ENCODE measurements at regions not wholly inside any gene's neighbourhood (a gene's known extent, or its start where the extent isn't known, plus 50 kb on each side); places are given as distances from the start of the nearest gene placed in this dataset.

DNA sequence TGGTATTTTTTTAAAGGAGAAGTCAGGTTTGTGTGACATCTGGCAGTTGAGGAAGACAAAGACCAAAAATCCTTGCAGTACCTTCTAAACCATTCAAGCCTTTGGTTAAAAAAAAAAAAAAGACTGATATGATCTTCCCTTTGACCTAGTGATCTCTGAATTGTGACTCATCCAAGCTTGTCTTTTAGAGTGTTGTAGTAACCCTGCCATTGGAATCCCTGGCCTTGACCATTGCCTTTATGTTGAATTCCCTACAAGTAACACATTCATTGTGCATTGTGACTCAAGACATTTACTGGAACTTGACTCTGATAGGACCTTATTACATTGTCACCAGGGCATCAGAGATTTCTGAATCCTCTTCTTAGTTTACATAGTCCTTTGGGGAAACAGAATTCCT, 1469.0 kb downstream of the TECRL start (continued):
- TF ChIP-seq HNF4A (CRISPR knock-in tag; IDR thresholded peaks at IDR 0.05), result peak; percentile 18; the same call in 1 of the 2 replicates
- no peak for TF ChIP-seq KLF12 (CRISPR knock-in tag; IDR thresholded peaks at IDR 0.05; ENCODE audit: borderline replicate concordance)
- TF ChIP-seq TCF12 (IDR thresholded peaks at IDR 0.05), result no peak
- TF ChIP-seq TCF12 (CRISPR knock-in tag; IDR thresholded peaks at IDR 0.05), result no peak
- peak; percentile 63; the same call in 1 of the 2 replicates for TF ChIP-seq FOSL1 (CRISPR knock-in tag; IDR thresholded peaks at IDR 0.05; ENCODE audit: borderline replicate concordance)
- peak; percentile 94 for TF ChIP-seq PPARG (CRISPR knock-in tag; conservative IDR thresholded peaks at IDR 0.05)
- no peak for TF ChIP-seq ZNF615 (CRISPR knock-in tag; IDR thresholded peaks at IDR 0.05; ENCODE audit: borderline replicate concordance)
- TF ChIP-seq SOX13 (IDR thresholded peaks at IDR 0.05), result no peak
- TF ChIP-seq SOX13 (CRISPR knock-in tag; conservative IDR thresholded peaks at IDR 0.05 in 1 of 2, IDR thresholded peaks at IDR 0.05 in 1 of 2), result peak in 1 of 2 experiments; percentile 51; a peak in 1 of 4 replicates
- peak; percentile 78 for TF ChIP-seq FOSL2 (CRISPR knock-in tag; IDR thresholded peaks at IDR 0.05)

DNA sequence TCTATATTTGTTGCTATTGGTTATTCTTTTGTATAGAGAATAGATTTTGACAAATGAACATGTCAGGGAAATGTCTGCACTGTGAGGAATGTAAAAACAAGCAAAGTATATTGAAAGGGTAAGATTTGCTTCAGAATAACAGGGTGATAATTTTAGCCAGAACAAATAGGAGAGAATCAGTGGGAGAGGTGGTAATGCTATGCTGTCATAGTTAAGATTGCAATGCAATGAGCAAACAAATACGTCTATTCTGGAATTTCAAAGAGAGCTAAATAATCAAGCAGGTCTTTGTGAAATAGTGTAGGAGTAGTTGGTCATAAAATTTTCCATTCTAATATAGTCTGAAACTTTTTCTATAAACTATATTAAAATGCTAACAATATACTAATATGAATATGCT, 1478.4 kb downstream of the TECRL start:
- WGBS (ENCODE audit: low lambda C conversion rate), result 0% methylated on average over 1 of the region's 1 CpG
- Histone ChIP-seq H3K4me2 (ENCODE audit: low read depth, low read length) (no peak overlapping the region), H3K27me3 (ENCODE audit: control insufficient read depth in 1 of 2, insufficient read depth in 2 of 2, low read length in 2 of 2) (no peaks in the 10 kb centered on the region), H3K9me3 (ENCODE audit: low read length) (peaks cover 6% of the 10 kb centered on the region; the same call in 1 of the 2 replicates), H3K4me3 (replicated peaks in 1 of 3; ENCODE audit: insufficient read depth in 1 of 3, low read depth in 2 of 3, low read length in 3 of 3) (no peak overlapping the region), H3K79me2 (ENCODE audit: insufficient read depth, low read length) (no peaks in the 10 kb centered on the region), H4K20me1 (ENCODE audit: insufficient read depth, low read length) (no peaks in the 10 kb centered on the region), H3K9ac (ENCODE audit: insufficient read depth, low read depth, low read length) (no peak overlapping the region), H3K27ac (ENCODE audit: extremely low read length, insufficient read depth, low read length) (no peak overlapping the region), H2AFZ (ENCODE audit: low read length) (no peak overlapping the region), H3K4me1 (ENCODE audit: insufficient read depth, low read length) (no peaks in the 10 kb centered on the region), H3K36me3 (replicated peaks in 1 of 2; ENCODE audit: control insufficient read depth in 1 of 2, insufficient read depth in 2 of 2, low read length in 2 of 2) (no peaks in the 10 kb centered on the region)
- ChIA-PET CTCF (ENCODE audit: low intra/inter-chr PET ratio, low total read pairs) (no interaction called here), POLR2A (no interaction called here)
- in situ Hi-C loops (cut with HindIII; ENCODE audit: extremely low pct_ligation_motif_present, low pct_unique_long_range_greater_than_20kb), result no loop called here
- no TSS peak for BruUV-seq (replicated peaks)
- intact Hi-C loops (cut with micrococcal nuclease; ENCODE audit: unreplicated experiment), result no loop called here
- ATAC-seq (no peak), DNase-seq (ENCODE audit: low spot score) (no peak), FAIRE-seq (no peak)
- TF ChIP-seq MBD4 (IDR thresholded peaks at IDR 0.05; ENCODE audit: borderline replicate concordance, low read length) (no peak), ZNF556 (CRISPR knock-in tag; IDR thresholded peaks at IDR 0.05; ENCODE audit: borderline replicate concordance) (no peak), NKX3-1 (CRISPR knock-in tag; IDR thresholded peaks at IDR 0.05) (no peak), RBFOX2 (IDR thresholded peaks at IDR 0.05; ENCODE audit: low read depth, low read length) (no peak), SETDB1 (CRISPR knock-in tag; IDR thresholded peaks at IDR 0.05; ENCODE audit: borderline replicate concordance) (no peak), SAFB2 (CRISPR knock-in tag; IDR thresholded peaks at IDR 0.05; ENCODE audit: borderline replicate concordance, low read depth) (no peak), RBM22 (optimal IDR thresholded peaks at IDR 0.05; ENCODE audit: low read length) (no peak)
- TF ChIP-seq, protein P1, sequence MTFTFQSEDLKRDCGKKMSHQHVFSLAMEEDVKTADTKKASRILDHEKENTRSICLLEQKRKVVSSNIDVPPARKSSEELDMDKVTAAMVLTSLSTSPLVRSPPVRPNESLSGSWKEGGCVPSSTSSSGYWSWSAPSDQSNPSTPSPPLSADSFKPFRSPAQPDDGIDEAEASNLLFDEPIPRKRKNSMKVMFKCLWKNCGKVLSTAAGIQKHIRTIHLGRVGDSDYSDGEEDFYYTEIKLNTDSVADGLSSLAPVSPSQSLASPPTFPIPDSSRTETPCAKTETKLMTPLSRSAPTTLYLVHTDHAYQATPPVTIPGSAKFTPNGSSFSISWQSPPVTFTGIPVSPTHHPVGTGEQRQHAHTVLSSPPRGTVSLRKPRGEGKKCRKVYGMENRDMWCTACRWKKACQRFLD (CRISPR knock-in tag; IDR thresholded peaks at IDR 0.05; ENCODE audit: borderline replicate concordance), result no peak
- TF ChIP-seq, protein P2, sequence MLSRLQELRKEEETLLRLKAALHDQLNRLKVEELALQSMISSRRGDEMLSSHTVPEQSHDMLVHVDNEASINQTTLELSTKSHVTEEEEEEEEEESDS (CRISPR knock-in tag; IDR thresholded peaks at IDR 0.05; ENCODE audit: borderline replicate concordance), result no peak
- TF ChIP-seq, protein P3, sequence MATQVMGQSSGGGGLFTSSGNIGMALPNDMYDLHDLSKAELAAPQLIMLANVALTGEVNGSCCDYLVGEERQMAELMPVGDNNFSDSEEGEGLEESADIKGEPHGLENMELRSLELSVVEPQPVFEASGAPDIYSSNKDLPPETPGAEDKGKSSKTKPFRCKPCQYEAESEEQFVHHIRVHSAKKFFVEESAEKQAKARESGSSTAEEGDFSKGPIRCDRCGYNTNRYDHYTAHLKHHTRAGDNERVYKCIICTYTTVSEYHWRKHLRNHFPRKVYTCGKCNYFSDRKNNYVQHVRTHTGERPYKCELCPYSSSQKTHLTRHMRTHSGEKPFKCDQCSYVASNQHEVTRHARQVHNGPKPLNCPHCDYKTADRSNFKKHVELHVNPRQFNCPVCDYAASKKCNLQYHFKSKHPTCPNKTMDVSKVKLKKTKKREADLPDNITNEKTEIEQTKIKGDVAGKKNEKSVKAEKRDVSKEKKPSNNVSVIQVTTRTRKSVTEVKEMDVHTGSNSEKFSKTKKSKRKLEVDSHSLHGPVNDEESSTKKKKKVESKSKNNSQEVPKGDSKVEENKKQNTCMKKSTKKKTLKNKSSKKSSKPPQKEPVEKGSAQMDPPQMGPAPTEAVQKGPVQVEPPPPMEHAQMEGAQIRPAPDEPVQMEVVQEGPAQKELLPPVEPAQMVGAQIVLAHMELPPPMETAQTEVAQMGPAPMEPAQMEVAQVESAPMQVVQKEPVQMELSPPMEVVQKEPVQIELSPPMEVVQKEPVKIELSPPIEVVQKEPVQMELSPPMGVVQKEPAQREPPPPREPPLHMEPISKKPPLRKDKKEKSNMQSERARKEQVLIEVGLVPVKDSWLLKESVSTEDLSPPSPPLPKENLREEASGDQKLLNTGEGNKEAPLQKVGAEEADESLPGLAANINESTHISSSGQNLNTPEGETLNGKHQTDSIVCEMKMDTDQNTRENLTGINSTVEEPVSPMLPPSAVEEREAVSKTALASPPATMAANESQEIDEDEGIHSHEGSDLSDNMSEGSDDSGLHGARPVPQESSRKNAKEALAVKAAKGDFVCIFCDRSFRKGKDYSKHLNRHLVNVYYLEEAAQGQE (IDR thresholded peaks at IDR 0.05; ENCODE audit: borderline replicate concordance in 1 of 2, low read depth in 1 of 2, low read length in 2 of 2), result no peak

Measured in HepG2 (cell line).